ENCODE measurements at regions not wholly inside any gene's neighbourhood (a gene's known extent, or its start where the extent isn't known, plus 50 kb on each side); places are given as distances from the start of the nearest gene placed in this dataset.
"Not testable (repeated sequence)": the region's sequence is repeated elsewhere in the genome, so short reads cannot be mapped to it uniquely, and the experiment has no call there.

DNA sequence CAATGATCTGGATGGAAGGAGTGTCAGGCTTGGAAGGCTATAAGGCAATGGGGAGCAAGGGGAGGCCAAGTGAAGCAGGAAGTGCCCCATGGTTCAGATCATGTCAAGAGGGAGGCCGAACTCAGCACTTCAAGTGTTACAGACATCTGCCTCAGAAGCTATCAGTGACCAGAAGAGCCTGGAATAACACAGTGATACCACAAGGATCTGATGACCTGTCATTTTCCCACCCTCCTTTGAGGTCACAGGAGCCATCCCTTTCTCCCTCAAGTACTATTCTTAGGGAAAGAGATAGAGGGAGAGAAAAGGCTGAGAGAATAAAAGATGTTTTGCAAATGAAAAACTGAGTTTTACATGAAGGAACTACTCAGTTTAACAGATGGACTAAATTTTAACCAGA, 454.8 kb downstream of the CSNK1G3 start:
- no peak for DNase-seq (ENCODE audit: low read depth in 2 of 2)

DNA sequence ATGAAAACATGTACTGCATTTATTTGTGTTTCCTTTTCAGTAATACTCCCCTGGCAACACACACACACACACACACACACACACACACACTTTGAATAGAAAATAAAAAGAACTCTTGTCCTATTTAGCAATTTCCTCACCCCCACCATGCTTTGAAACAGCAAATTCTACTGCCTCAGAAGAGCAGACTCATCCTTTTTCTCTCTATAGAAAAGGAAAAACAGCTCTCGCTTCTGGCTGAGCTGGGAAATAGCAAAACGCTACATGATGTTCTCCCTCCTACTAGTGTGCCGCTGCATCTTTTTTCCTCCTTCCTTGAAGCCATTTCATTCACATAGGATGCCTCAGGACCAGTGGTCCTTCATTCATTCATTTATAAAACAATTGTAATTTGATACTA, 453.6 kb downstream of the CSNK1G3 start:
- DNase-seq (ENCODE audit: low read depth in 2 of 2), result no peak

DNA sequence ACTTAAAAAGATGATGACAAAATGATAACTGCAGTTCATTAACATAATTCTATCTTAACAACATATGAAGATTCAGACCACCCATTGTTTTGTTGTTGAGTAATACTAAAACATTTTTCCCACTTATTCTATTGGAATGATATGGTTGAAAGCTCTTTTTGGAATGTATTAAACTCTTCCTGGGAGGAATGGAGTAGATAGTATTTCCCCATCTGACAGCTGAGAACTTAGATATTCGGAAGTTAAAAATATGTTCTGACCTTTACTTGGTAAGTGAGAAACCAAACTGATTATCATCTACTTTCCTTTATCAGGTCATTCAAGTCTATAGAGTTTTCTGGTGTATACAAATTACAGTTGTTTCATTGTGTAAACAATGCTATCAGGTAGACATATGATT, 452.9 kb downstream of the CSNK1G3 start:
- DNase-seq (ENCODE audit: low read depth in 2 of 2), result no peak

DNA sequence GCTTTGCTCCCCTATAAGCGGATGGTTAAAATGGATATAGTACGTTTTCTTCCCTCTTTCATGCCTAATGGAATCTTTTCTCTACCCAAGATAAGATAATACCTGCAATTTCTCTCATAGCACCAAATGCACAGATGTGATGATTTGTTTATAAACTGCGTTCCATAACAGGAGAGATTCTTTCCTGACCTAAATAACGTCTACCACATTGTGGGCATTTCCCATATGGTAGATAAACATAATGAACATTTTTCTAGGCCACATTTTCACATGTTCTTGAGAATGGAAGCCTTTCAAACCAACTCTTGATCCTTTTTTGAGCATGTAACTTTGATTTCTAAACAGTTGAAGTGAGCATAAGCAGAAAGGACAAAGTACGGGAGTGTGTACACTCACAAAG, 448.5 kb downstream of the CSNK1G3 start:
- DNase-seq (ENCODE audit: low read depth in 2 of 2), result no peak

DNA sequence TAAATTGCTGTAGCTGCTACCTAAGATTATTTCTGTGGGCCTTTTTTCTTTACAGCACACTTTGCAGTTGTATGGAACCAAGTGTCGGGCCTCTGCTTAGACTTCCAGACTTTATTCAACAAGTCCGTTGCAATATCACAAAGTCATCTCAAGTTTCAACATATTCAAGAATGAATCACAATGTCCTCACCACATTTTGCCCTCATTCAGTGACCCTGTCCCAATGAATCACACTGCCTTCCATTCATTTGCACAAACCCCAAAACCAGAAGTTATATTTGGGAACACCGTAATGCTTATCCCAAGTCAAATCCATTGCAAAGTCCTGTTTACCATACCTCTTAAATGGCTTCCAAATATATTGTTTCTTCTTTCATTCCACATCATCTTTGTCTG, 439.6 kb downstream of the CSNK1G3 start:
- peak in 1 of 2 donors; percentile 4 for DNase-seq (ENCODE audit: low read depth in 2 of 2)

DNA sequence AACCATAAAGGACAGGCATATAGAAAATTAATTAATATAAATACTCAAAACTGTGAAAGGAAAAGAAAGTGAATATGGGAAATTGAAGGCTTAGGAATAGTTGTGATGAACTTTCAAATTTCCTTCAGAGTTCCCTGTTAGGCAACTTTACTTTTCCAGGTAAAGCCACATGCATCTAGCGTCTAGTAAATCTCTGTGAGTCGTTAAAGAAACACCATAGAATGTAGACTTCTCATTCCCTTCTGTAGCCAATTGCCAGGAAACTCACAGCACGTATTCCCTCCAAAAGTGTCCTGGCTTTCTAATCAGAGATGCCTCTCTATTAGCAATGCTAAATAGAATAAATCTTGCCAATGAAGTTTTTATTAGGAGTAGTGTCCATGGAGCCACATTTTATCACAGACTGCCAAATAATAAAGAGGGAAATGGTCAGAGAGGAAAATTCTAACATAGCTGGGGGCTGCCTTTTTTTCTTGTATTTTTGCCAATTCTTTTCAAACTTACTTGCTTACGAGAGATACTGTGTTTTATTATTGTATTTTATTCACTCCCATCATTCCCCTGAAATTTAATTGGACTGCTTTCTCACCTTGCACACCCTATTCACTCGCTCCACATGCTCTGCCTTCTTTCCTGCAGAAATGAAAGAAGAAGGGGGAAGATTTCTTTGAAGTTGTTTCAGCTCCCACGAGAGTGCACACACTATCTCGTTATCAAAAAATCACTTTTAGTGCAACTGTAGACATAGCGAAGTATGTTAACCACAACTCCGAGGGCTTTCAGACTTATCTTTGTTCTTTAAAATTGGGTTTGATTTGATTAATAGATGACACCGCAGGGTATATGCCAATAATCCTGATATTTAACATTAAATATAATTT, 439.0 kb downstream of the CSNK1G3 start:
- DNase-seq (ENCODE audit: low read depth in 2 of 2), result no peak

DNA sequence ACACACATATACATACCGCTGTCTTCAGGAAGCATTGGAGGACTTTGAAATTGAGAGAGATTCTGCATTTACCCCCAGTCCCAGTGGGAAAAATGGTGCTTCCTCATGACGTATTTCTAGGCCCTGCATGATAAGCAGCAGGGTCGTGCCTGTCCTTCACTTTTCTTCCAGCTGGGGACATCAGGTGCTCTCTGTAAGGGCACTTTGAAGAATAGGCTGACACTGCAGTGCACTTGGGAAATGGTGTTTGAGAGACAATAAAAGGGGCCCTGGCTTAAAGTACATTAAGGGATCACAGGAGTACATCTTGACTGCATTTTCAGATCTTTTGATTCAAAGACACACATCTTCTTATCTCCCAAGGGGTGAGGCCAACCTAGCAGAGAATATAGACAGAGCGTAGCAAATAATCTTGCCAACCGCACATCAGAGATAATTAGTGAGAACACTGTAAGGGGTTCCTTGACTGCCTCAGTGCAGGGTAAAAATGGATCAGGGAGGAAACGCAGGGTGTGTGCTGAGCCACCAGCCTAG, 437.9 kb downstream of the CSNK1G3 start:
- DNase-seq (ENCODE audit: low read depth in 2 of 2), result no peak

DNA sequence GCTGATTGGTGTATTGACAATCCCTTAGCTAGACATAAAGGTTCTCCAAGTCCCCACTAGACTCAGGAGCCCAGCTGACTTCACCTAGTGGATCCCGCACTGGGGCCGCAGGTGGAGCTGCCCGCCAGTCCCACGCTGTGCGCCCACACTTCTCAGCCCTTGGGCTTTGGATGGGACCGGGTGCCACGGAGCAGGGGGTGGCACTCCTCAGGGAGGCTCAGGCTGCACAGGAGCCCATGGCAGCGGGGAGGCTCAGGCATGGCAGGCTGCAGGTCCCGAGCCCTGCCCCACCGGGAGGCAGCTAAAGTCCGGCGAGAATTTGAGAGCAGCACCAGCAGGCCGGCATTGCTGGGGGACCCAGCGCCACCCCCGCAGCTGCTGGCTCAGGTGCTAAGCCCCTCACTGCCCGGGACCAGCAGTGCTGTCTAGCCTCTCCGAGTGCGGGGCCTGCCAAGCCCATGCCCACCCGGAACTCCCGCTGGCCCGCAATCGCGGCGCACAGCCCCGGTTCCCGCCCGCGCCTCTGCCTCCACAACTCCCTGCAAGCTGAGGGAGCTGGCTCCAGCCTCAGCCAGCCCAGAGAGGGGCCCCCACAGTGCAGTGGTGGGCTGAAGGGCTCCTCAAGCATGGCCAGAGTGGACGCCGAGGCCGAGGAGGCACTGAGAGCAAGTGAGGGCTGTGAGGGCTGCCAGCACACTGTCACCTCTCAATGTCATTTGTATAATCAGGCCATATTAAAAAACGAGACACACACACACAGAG, 437.2 kb downstream of the CSNK1G3 start:
- no peak for DNase-seq (ENCODE audit: low read depth in 2 of 2)

DNA sequence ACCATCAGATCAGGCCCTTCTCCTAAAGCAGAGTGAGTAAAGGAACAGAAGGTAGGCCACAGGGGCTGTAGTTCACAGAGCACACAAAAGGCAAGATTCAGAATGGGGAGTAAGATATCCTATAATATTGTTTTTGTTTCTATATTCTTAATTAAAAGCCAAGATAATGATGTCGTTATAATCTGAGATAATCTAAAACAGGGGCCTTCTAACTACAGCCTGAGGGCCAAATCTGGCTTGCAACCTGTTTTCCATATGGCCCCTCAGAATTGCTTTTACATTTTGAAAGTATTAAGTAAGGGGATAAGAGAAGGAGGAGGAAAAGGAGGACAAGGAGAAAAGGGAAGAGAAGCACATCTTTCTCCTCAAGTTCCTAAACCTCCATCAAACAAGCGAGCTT, 435.8 kb downstream of the CSNK1G3 start:
- DNase-seq (ENCODE audit: low read depth in 2 of 2), result no peak

DNA sequence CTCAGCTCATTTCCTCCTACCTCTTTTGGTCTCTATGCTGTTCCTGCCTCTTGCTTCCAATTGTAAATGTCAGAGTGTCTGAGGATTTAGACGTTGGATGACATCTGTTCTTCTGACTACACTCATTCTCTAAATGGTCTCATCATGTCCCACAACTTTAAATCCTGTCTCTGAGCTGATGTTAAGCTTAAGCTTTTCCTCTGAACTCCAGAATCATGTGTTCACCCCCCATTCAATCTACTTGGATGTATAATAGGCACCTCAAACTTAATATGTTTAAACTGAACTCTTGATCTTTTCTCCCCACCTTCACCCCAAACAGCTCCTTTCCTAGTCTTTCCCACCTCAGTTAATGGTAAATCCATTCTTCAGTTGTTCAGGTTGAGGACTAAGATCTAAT, 433.6 kb downstream of the CSNK1G3 start:
- DNase-seq (ENCODE audit: low read depth in 2 of 2), result no peak

DNA sequence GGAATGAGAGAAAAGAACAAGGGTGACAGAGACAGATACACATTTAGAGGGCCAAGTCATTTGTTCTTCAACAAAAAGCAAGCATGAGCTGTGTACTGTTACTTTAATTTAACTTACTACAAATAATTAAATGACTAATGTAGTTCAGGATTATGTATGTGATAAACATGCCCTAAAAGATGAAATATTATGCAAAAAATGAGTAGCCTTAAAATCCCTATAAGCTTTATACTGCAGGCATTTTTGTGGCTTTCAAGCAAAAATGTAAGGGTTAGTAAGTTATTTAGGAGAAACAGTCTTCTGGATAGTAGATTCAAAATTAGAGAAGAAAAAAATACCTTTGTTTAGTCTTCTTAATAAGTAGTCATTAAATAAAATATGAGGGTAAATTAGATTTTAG, 431.2 kb downstream of the CSNK1G3 start:
- no peak for DNase-seq (ENCODE audit: low read depth in 2 of 2)

DNA sequence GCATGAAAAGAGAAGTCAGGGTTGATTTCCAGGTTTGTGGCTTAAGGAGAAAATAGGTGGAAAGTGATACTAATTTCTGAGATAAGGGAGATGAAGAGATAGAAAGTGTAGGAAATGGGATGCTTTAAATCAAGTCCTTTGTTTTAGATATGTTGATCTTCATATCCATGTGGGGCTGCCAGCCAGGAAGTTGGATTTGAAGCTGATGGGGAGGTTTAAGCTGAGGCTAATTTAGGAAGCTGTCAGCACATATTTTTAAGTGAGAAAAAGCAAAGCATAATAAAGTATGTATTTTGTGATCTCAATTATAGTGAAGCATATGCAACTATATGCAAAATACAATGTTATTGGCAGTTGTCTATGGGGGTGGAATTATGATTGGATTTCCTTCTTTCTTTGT, 428.4 kb downstream of the CSNK1G3 start:
- DNase-seq (ENCODE audit: low read depth in 2 of 2), result no peak

DNA sequence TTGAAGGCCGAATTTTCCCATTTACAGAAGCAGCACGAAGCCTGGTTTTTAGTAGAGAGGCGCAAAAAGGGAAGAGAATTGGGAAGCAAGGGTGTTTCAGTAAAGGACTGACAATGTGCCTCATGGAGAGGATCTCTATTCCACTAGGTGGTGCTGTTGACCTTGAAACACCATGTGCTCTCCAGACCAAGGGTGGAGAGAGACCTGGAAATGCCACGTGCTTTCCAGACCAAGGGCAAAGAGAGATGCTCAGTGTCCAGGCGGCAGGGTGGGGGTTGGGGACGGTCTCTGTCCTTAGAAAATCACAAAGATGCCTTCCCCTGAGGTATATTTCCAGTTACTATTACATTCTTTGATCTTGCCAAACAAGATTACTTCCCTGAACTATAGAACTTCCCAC, 425.3 kb downstream of the CSNK1G3 start:
- peak; percentile 39 to 73 for DNase-seq (ENCODE audit: low read depth in 2 of 2)

DNA sequence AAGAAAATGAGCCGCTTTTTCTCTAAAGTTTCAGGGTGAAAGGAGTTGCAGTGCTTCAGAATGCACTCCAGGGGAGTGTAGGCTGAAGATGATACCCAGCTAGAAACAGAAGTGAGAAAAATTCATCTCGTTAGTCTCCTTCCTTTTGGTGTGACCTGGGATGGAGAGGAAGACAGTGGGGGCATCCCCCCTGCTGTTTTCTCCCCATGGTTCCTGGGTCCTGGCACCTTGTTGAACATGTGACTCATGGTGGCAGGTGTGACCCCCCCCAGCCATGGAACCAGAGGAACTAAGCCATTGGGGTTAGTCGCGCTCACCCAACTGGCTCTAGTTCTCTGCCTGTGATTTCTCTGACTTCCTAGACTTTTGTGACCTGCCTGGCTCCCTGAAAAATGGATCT, 424.6 kb downstream of the CSNK1G3 start:
- DNase-seq (ENCODE audit: low read depth in 2 of 2), result no peak

DNA sequence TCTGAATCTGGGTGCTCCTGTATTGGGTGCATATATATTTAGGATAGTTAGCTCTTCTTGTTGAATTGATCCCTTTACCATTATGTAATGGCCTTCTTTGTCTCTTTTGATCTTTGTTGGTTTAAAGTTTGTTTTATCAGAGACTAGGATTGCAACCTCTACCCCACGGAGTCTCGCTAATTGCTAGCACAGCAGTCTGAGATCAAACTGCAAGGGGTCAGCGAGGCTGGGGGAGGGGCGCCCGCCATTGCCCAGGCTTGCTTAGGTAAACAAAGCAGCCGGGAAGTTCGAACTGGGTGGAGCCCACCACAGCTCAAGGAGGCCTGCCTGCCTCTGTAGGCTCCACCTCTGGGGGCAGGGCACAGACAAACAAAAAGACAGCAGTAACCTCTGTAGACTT, 421.8 kb downstream of the CSNK1G3 start:
- DNase-seq (ENCODE audit: low read depth in 2 of 2), result not testable (repeated sequence)

DNA sequence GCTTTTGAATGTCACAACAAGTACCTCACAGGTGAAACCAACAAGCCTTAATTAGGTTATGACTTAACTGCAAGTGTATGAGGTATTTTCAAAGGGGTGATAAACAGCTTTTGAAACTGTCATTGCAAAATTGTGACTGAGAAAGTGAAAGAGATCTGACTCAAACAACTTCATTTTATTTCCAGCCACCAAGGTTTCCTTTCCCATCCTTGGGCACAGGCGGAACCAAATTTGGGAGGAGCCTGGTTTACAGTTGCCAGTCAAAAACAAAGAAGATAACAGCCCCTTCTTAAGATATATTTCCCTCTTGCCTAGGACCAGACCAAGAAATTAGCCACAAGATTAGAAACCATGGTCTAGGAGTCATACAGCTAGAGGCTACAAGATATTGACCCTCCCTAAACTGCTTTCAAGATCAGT, 417.1 kb downstream of the CSNK1G3 start:
- no peak for DNase-seq (ENCODE audit: low read depth in 2 of 2)

DNA sequence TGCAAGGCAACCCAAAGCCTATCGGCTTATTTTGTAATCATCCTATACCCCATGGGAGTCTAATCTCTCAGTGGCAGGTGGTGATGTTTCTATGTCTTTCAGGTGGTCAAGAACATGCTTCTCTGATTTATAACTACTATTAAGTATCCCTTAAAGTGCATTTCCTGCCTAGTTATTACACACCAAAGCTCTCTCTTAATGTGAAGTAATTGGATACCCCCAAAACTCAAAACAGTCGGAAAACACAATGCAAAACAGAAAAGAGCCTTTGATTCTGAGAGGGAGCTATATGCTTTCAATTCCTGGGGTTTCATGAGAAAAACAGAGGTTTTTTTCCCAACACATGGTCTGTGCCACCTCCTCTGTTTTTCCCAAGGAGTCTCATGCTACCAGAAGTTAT, 416.4 kb downstream of the CSNK1G3 start:
- DNase-seq (ENCODE audit: low read depth in 2 of 2), result no peak

DNA sequence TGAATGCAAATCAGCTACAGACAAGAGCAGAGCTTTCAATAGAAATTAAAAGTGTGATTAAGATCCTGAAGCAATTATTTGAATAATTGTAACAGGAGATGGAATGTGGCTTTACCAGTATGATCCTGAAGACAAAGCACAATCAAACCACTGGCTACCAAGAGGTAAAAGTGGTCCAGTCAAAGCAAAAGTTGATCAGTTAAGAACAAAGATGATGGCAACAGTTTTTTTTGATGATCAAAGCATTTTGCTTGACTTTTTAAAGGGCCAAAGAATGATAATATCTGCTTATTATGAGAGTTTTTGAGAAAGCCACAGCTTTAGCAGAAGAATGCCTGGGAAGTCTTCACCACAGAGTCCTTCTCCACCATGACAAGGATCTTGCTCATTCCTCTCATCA, 409.2 kb downstream of the CSNK1G3 start:
- DNase-seq (ENCODE audit: low read depth in 2 of 2), result no peak

DNA sequence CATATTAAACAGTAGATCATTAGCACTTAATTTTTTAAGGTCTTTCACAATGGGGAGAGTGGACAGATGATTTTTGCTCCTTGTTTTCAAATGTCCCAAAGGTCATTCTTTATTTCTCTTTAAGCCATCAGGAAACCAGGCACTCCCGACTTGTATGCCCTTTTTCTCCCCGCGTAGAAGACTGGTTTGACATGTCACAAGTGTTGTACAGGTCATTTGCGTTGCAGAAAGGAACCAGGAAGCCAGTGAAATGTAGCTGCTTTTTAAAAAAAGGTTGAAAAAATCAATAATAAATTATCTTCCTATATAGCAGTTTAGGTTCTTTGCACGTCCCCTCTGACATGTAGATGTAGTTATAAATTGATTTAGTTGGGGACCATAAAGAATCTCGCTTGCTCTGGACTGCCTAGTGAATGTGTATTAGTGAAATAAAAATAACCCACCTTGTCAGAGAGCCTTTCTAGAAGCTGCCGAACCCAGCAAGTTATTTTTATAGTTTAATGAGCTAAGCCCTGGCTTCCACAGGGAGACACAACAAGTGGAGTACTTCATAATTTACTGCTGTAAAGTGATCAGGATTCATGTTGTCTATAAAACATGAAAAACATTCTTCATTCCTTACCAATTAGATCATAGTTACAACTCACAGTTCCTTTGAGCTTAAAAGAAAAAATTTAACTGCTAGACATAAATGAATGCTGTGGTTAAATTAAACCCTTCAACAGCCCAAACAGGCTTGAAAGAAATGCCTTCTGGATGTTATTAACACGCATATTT, 404.6 kb downstream of the CSNK1G3 start:
- DNase-seq (ENCODE audit: low read depth in 2 of 2), result peak in 1 of 2 donors; percentile 12

DNA sequence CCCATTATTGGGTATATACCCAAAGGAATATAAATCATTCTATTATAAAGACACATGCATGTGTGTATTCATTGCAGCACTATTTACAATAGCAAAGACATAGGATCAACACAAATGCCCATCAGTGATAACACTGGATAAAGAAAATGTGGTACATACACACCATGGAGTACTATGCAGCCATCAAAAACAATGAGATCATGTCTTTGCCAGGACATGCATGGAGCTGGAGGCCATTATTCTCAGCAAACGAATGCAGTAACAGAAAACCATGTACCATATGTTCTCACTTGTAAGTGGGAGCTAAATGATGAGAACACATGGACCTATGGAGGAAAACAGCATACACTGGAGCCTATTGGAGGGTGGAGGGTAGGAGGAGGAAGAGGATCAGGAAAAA, 402.4 kb downstream of the CSNK1G3 start:
- no peak for DNase-seq (ENCODE audit: low read depth in 2 of 2)

DNA sequence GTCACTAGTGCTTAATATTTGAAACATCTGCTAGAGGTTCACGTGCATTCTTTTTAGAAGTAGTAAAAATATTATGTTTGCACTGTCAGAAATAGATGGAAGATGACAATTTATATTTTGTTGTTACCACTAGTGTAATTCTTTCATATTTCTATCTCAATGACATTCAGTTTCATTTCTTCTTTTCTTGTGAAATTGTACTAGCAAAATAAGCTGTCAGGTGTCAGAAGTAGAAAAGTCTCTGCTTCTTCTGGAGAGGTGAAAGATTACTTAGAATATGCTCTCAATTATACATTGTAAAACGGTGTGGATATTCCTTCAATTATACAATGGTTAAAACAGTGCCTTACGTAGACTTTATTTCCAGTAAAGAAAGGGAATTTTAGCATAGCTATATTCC, 395.4 kb downstream of the CSNK1G3 start:
- no peak for DNase-seq (ENCODE audit: low read depth in 2 of 2)

Measured in dermis microvascular lymphatic vessel endothelial cell (primary cell).